ENCODE measurements at regions not wholly inside any gene's neighbourhood (a gene's known extent, or its start where the extent isn't known, plus 50 kb on each side); places are given as distances from the start of the nearest gene placed in this dataset.

DNA sequence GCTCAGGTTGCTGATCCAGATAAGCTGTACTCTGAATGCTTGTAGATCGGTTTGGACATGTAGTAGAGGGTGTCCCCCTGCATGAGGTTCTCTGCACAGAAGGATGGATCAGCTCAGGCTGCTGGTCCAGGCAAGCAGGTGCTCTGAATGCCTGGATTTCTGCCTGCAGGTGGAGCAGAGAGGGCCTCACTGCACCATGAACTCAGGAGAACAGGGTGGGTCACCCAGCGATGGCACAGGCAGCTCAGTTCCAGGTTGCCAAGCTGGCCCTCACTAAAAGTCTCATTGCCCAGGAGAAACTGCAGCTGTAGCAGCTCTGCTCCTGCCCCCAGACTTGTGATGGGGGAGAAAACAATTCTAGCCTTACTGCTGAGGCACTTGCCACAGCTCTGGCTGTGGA, 491.8 kb downstream of the XIRP2 start:
- no peak for TF ChIP-seq YY1 (IDR thresholded peaks at IDR 0.05; ENCODE audit: low read depth, low read length)
- TF ChIP-seq RFX5 (IDR thresholded peaks at IDR 0.05; ENCODE audit: borderline replicate concordance, low read depth, low read length), result no peak
